ENCODE measurements at regions not wholly inside any gene's neighbourhood (a gene's known extent, or its start where the extent isn't known, plus 50 kb on each side); places are given as distances from the start of the nearest gene placed in this dataset.

GRCh38 chr13:60759499-60759898, 362.5 kb downstream of the TDRD3 start:
- TF ChIP-seq CTCF (optimal IDR thresholded peaks at IDR 0.05 in 1 of 3, IDR thresholded peaks at IDR 0.05 in 1 of 3, conservative IDR thresholded peaks at IDR 0.05 in 1 of 3; ENCODE audit: extremely low read depth in 1 of 3, insufficient read depth in 2 of 3, low read length in 3 of 3) (no peak), EZH2 (IDR thresholded peaks at IDR 0.05; ENCODE audit: low read length) (no peak)
- Histone ChIP-seq H3K9ac (ENCODE audit: control insufficient read depth, extremely low read depth, insufficient read depth, low read length) (no peak overlapping the region), H3K36me3 (ENCODE audit: control insufficient read depth in 2 of 2, extremely low read depth in 1 of 2, insufficient read depth in 2 of 2, low read length in 2 of 2) (no peaks in the 10 kb centered on the region), H2AFZ (ENCODE audit: control insufficient read depth, low read length) (peak overlapping the region; percentile 34), H3K27ac (ENCODE audit: control insufficient read depth, insufficient read depth, low read length) (peak overlapping the region; percentile 31), H3K4me2 (ENCODE audit: control insufficient read depth, extremely low read depth, insufficient read depth, low read depth, low read length) (peak overlapping the region; percentile 29), H3K9me3 (ENCODE audit: control insufficient read depth, low read depth, low read length) (no peaks in the 10 kb centered on the region), H3K27me3 (ENCODE audit: control insufficient read depth, extremely low read depth, insufficient read depth, low read length) (no peaks in the 10 kb centered on the region), H4K20me1 (ENCODE audit: control insufficient read depth, extremely low read depth, insufficient read depth, low read length) (no peaks in the 10 kb centered on the region), H3K4me1 (ENCODE audit: control insufficient read depth, extremely low read depth, insufficient read depth, low read length) (peaks cover 31% of the 10 kb centered on the region), H3K9me1 (ENCODE audit: control insufficient read depth, extremely low read depth, insufficient read depth, low read length) (no peaks in the 10 kb centered on the region), H3K4me3 (ENCODE audit: control insufficient read depth in 2 of 3, extremely low read depth in 1 of 3, insufficient read depth in 2 of 3, low read depth in 1 of 3, low read length in 3 of 3) (peak overlapping the region in 2 of 3 experiments; percentile 22 to 39), H3K79me2 (ENCODE audit: control insufficient read depth, insufficient read depth, low read length) (no peaks in the 10 kb centered on the region)
- dilution Hi-C loops (cut with MboI; ENCODE audit: extremely low pct_ligation_motif_present, low sequenced_read_pairs), result no loop called here
- no peak for DNase-seq (ENCODE audit: low read depth, low spot score)
- FAIRE-seq, result peak; percentile 83

GRCh38 chr13:60758637-60759036, 361.6 kb downstream of the TDRD3 start:
- H3K9ac ChIP-seq (ENCODE audit: control insufficient read depth, extremely low read depth, insufficient read depth, low read length), result no peak overlapping the region

More at GRCh38 chr13:60758637-60759036, 361.6 kb downstream of the TDRD3 start:
- TF ChIP-seq CTCF (optimal IDR thresholded peaks at IDR 0.05 in 1 of 3, IDR thresholded peaks at IDR 0.05 in 1 of 3, conservative IDR thresholded peaks at IDR 0.05 in 1 of 3; ENCODE audit: extremely low read depth in 1 of 3, insufficient read depth in 2 of 3, low read length in 3 of 3) (no peak), EZH2 (IDR thresholded peaks at IDR 0.05; ENCODE audit: low read length) (no peak)
- H3K27me3 ChIP-seq (ENCODE audit: control insufficient read depth, extremely low read depth, insufficient read depth, low read length), result no peaks in the 10 kb centered on the region
- no peak for FAIRE-seq
- peaks cover 31% of the 10 kb centered on the region for H3K4me1 ChIP-seq (ENCODE audit: control insufficient read depth, extremely low read depth, insufficient read depth, low read length)
- peak overlapping the region; percentile 29 for H3K4me2 ChIP-seq (ENCODE audit: control insufficient read depth, extremely low read depth, insufficient read depth, low read depth, low read length)
- no peaks in the 10 kb centered on the region for H3K79me2 ChIP-seq (ENCODE audit: control insufficient read depth, insufficient read depth, low read length)
- no peaks in the 10 kb centered on the region for H4K20me1 ChIP-seq (ENCODE audit: control insufficient read depth, extremely low read depth, insufficient read depth, low read length)
- H3K27ac ChIP-seq (ENCODE audit: control insufficient read depth, insufficient read depth, low read length), result peak overlapping the region; percentile 31
- H3K9me1 ChIP-seq (ENCODE audit: control insufficient read depth, extremely low read depth, insufficient read depth, low read length), result no peaks in the 10 kb centered on the region
- dilution Hi-C loops (cut with MboI; ENCODE audit: extremely low pct_ligation_motif_present, low sequenced_read_pairs), result no loop called here
- H3K4me3 ChIP-seq (ENCODE audit: control insufficient read depth in 2 of 3, extremely low read depth in 1 of 3, insufficient read depth in 2 of 3, low read depth in 1 of 3, low read length in 3 of 3), result no peak overlapping the region
- H3K9me3 ChIP-seq (ENCODE audit: control insufficient read depth, low read depth, low read length), result no peaks in the 10 kb centered on the region
- H2AFZ ChIP-seq (ENCODE audit: control insufficient read depth, low read length), result no peak overlapping the region
- DNase-seq (ENCODE audit: low read depth, low spot score), result no peak
- H3K36me3 ChIP-seq (ENCODE audit: control insufficient read depth in 2 of 2, extremely low read depth in 1 of 2, insufficient read depth in 2 of 2, low read length in 2 of 2), result no peaks in the 10 kb centered on the region
